Pancreas (tissue), 10 donors: ENCODE measurements at regions not wholly inside any gene's neighbourhood (a gene's known extent, or its start where the extent isn't known, plus 50 kb on each side); places are given as distances from the start of the nearest gene placed in this dataset.

ENCODE experiments used
- ATAC-seq, 4 donors: fragments of 200-7000 bp; cut with Tn5 transposase; one replicate each; pipeline versions ENCODE4 v1.8.0 to v1.9.1; 2020; ENCODE audit warnings: mild to moderate bottlenecking in 4 of 4, moderate library complexity in 4 of 4
- DNase-seq, 6 donors: peaks; one replicate each; pipeline ENCODE4 v3.0.0-alpha.2; 2020
- FAIRE-seq: peaks from 2 replicates; lab custom pipeline; 2012; peaks lifted over from hg19 to GRCh38; lab: Jason Lieb, UNC
- H3K27ac ChIP-seq, 4 donors: fragments of 200-600 bp; sonication (generic); 1 replicate in 3 of 4; 2 replicates in 1 of 4; pipeline versions ENCODE4 v1.5.0 to v1.8.0; 2020
- H3K27me3 ChIP-seq, 4 donors: fragments of 200-600 bp; one replicate each; pipeline ENCODE4 v1.8.0; 2021
- H3K36me3 ChIP-seq, 3 donors: fragments of 200-600 bp; sonication (generic) in 1 of 3; one replicate each; pipeline versions ENCODE4 v1.5.0 to v1.8.0; 2020 to 2021
- H3K4me1 ChIP-seq, 3 donors: fragments of 200-600 bp; one replicate each; pipeline ENCODE4 v1.8.0; 2021
- H3K4me3 ChIP-seq, 4 donors: fragments of 200-600 bp; sonication (generic) in 2 of 4; one replicate each; pipeline versions ENCODE4 v1.5.0 to v1.8.0; 2020 to 2021
- H3K9me3 ChIP-seq, 4 donors: fragments of 200-600 bp; one replicate each; pipeline ENCODE4 v1.8.0; 2021
- CTCF ChIP-seq, 4 donors: fragments of 200-600 bp; sonication (generic) in 3 of 4; IDR thresholded peaks; one replicate each; pipeline versions ENCODE4 v1.5.0 to v1.8.0; 2021; ENCODE audit warnings: antibody characterized with exemption in 4 of 4
- WGBS, 2 donors: extraction: QIAGEN DNeasy Blood & Tissue Kit; methylation state at CpG; one replicate each; pipeline ENCODE4 v1.1.7; 2013; 5-methylcytosine and 5-hydroxymethylcytosine counted together
- intact Hi-C, 3 donors: fragments of 100-400 bp; cut with DNase I; formaldehyde crosslinking; loops; one replicate each; pipeline versions ENCODE4 v1.11.1 to v1.14.2; 2022
- donor health status: healthy with polysubstance abuse.
- donor health status: DM: no; HTN: no; CAD: no; lungs with moderate emphysema.
- donor health status: DM: no; HTN: no; CAD: no.
- donor health status: control.
- donor health status: control.
- donor health status: Bipolar disorder and iron deficiency.
- donor health status: DM: yes; HTN: yes; CAD: no.
- donor health status: DM: no; HTN: no; CAD: no.
- donor health status: DM: no; HTN: no; CAD: no.
- donor health status: DM: yes; HTN: yes; CAD: no.

- WGBS, 2 donors = 75 to 80% methylated on average over 13 of the region's 13 CpGs
- Histone ChIP-seq H3K9me3 (no peaks in the 10 kb centered on the region), H3K4me1 (peaks cover 0 to 7% (median 0%) of the 10 kb centered on the region in 3 donors), H3K36me3 (no peaks in the 10 kb centered on the region), H3K27me3 (no peaks in the 10 kb centered on the region), H3K4me3 (no peak overlapping the region), H3K27ac (peak overlapping the region in 1 of 4 donors; percentile 28)
- TF ChIP-seq CTCF (IDR thresholded peaks at IDR 0.05) = no peak
- ATAC-seq (peak in 3 of 4 donors; percentile 18 to 30 (median 30)), FAIRE-seq (no peak), DNase-seq (no peak)
- intact Hi-C loops = no loop called here
These were observed 304.0 kb downstream of the SHANK2 start for GRCh38 chr11:70948398-70948797.

GRCh38 chr11:70948855-70949531, 303.4 kb downstream of the SHANK2 start:
- FAIRE-seq (no peak), DNase-seq (peak; percentile 27 to 81 (median 69)), ATAC-seq (peak; percentile 87 to 94 (median 92))
- Histone ChIP-seq H3K4me3 (no peak overlapping the region), H3K36me3 (no peaks in the 10 kb centered on the region), H3K27me3 (no peaks in the 10 kb centered on the region), H3K27ac (peak overlapping the region in 3 of 4 donors; percentile 26 to 51 (median 49)), H3K9me3 (no peaks in the 10 kb centered on the region), H3K4me1 (peaks cover 0 to 7% (median 0%) of the 10 kb centered on the region in 3 donors)
- WGBS, 2 donors = 31 to 41% methylated on average over 19 of the region's 19 CpGs
- no peak for TF ChIP-seq CTCF (IDR thresholded peaks at IDR 0.05)
- intact Hi-C loops = no loop called here

DNA sequence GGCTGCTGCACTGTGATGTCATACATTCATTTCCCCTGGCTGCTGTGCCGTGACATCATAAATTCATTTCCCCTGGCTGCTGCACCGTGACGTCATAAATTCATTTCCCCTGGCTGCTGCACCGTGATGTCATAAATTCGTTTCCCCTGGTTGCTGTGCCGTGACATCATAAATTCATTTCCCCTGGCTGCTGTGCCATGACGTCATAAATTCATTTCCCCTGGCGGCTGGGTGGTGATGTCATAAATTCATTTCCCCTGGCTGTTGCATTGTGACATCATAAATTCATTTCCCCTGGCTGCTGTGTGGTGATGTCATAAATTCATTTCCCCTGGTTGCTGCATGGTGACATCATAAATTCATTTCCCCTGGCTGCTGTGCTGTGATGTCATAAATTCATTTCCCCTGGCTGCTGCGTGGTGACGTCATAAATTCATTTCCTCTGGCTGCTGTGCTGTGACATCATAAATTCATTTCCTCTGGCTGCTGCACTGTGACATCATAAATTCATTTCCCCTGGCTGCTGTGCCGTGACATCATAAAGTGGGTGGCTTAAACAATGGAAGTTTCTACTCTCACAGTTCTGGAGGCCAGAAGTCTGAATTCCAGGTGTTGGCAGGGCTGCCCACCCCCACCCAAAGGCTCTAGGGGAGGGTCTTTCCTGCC, 301.1 kb downstream of the SHANK2 start:
- WGBS, 2 donors = 85 to 87% methylated on average over 11 of the region's 11 CpGs
- Histone ChIP-seq H3K9me3 (no peaks in the 10 kb centered on the region), H3K4me3 (no peak overlapping the region), H3K4me1 (peaks cover 0 to 7% (median 0%) of the 10 kb centered on the region in 3 donors), H3K27me3 (no peaks in the 10 kb centered on the region), H3K36me3 (no peaks in the 10 kb centered on the region), H3K27ac (no peak overlapping the region)
- no peak for TF ChIP-seq CTCF (IDR thresholded peaks at IDR 0.05)
- no peak for ATAC-seq
- intact Hi-C loops = no loop called here
- no peak for DNase-seq
- FAIRE-seq = no peak

DNA sequence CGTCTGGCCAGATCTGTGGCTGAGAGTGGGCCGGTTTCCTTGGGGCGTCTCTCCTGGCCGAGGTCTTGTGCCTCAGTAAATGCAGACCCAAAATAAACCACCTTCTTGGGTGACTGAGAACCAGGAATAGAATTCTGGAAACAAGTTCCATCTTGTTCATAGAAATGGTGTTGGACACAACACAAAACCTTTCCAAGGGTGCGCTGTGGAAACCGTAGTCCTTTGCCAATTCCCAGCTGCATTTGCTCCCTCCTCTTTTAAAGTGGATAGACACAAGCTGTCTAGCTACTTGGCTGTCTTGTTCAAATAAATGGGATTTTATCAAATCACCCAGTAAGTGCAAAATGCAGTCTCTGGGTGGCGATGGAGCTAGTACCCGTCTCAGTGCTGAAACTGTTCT, 300.2 kb downstream of the SHANK2 start:
- DNase-seq (no peak), ATAC-seq (no peak), FAIRE-seq (no peak)
- H3K9me3 ChIP-seq = no peaks in the 10 kb centered on the region
- H3K27me3 ChIP-seq = no peaks in the 10 kb centered on the region
- H3K27ac ChIP-seq = no peak overlapping the region
- intact Hi-C loops = no loop called here
- no peak for TF ChIP-seq CTCF (IDR thresholded peaks at IDR 0.05)
- H3K4me3 ChIP-seq = no peak overlapping the region
- WGBS, 2 donors = 88 to 93% methylated on average over 8 of the region's 8 CpGs
- no peaks in the 10 kb centered on the region for H3K36me3 ChIP-seq
- peaks cover 0 to 7% (median 0%) of the 10 kb centered on the region in 3 donors for H3K4me1 ChIP-seq

- DNase-seq = peak in 1 of 6 donors; percentile 15
- ATAC-seq = peak in 3 of 4 donors; percentile 21 to 60 (median 49)
- no peaks in the 10 kb centered on the region for H3K36me3 ChIP-seq
- no peak for FAIRE-seq
- no peak overlapping the region for H3K4me3 ChIP-seq
- 57 to 65% methylated on average over 6 of the region's 6 CpGs for WGBS, 2 donors
- peaks cover 0 to 5% (median 0%) of the 10 kb centered on the region in 3 donors for H3K4me1 ChIP-seq
- no peaks in the 10 kb centered on the region for H3K27me3 ChIP-seq
- intact Hi-C loops = no loop called here
- TF ChIP-seq CTCF (IDR thresholded peaks at IDR 0.05) = no peak
- no peaks in the 10 kb centered on the region for H3K9me3 ChIP-seq
- no peak overlapping the region for H3K27ac ChIP-seq
These were observed 298.7 kb downstream of the SHANK2 start for GRCh38 chr11:70953720-70954119.
